IPS-18c (cell line): ENCODE measurements at regions not wholly inside any gene's neighbourhood (a gene's known extent, or its start where the extent isn't known, plus 50 kb on each side); places are given as distances from the start of the nearest gene placed in this dataset.

Source experiments
- H3K4me3 ChIP-seq: 2 replicates; pipeline ENCODE4 v1.7.0; 2013; ENCODE audit warnings: low read depth, mild to moderate bottlenecking, low read length, moderate library complexity; ENCODE audit not compliant: insufficient read depth
- H3K9me3 ChIP-seq: one replicate; pipeline ENCODE4 v1.6.1; 2013; ENCODE audit warnings: mild to moderate bottlenecking, low read length, moderate library complexity; ENCODE audit not compliant: control insufficient read depth, insufficient read depth

DNA sequence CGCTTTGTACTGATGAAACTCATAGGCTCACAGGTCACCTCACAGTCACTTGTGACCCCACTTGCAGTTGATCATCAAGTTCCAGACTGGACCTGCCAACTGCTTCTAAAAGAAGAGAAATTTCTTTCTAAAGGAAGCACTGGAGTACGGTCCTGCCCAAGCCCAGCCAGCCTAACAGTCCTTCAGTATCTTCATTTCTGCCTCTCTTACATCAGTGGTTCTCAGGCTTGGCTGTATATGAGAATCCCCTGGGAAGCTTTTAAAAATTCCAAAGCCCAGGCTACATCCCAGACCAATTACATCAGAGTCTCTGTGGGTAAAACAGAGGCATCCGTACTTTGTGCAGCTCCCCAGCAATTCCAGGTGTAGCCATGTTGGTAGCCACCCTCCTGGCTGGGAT, 282.1 kb downstream of the NFIB start:
- Histone ChIP-seq H3K4me3 (no peak overlapping the region), H3K9me3 (no peaks in the 10 kb centered on the region)

DNA sequence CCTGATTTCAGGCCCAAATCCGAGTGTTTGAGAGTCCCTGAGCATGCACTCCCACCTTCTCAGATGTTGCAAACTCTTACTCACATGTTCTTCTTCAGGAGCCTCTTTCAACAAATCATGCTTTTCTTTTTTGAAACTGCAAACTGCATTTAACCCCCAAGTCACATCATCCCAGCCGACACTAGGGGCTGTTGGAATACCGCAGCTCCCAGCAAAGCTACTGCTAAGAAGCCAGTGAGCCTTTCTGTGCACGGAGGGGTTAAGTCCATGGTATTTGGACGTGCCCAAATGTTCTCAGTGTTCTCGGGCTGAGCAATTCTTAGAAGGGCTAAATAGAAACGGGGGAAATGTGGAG, 282.9 kb downstream of the NFIB start:
- Histone ChIP-seq H3K9me3 (no peaks in the 10 kb centered on the region), H3K4me3 (no peak overlapping the region)

DNA sequence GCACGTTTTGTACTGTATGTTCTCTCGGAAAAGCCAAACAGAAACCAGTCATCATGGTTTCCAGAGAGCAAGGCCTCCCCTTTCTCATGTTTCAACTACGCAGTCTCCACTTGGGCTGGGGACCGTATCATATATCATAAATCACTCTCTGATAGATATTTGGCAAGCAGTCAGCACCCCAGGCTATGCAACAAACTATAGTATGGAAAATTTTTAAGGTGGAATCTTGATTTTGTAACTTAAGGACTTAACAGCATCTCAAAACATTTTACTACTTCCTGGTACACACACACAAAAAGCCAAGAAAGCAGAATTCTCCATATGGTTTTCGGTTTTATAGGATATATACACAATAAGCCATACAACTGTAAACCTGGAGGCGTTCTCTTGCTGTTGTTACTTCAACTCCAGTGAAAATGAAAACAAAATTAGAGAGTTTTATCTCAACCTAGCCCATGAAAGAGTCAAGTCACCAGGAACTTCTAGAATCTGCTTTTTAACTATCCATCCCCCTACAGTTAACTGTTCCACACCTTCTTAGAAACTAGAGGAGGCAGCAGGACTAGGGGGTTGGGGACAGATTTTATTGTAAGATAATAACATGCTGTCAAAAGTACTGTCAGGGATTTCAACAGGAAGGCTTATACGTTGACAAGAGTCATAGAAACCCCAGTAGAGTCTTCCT, 283.4 kb downstream of the NFIB start:
- no peak overlapping the region for H3K4me3 ChIP-seq
- H3K9me3 ChIP-seq, result no peaks in the 10 kb centered on the region

DNA sequence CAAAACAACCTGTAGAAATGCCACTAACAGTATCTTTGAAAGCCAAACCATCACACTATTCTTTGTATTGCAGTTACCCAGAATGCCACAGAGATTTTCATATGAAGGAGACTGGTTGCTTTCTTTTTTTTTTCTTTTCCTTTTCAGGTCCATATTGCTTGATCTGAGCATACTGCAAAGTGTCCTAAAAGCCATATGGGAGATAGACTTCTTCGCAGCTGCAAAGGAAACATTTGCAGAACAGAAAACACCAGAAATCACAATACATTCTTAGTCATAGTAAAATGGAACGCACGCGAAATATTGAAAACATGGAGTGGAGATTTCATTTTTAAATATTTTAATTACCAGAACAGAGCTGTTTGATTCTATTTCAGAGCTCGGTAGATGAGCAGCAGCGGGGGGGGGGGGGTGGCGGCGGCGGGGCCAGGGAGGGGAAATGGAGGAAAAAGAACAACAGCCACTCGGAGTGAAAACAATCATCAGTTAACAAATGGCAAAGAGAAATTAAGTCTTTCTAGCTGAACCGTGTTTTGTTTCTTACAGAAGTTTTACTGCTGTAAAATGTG, 284.1 kb downstream of the NFIB start:
- H3K9me3 ChIP-seq, result no peaks in the 10 kb centered on the region
- H3K4me3 ChIP-seq, result no peak overlapping the region

DNA sequence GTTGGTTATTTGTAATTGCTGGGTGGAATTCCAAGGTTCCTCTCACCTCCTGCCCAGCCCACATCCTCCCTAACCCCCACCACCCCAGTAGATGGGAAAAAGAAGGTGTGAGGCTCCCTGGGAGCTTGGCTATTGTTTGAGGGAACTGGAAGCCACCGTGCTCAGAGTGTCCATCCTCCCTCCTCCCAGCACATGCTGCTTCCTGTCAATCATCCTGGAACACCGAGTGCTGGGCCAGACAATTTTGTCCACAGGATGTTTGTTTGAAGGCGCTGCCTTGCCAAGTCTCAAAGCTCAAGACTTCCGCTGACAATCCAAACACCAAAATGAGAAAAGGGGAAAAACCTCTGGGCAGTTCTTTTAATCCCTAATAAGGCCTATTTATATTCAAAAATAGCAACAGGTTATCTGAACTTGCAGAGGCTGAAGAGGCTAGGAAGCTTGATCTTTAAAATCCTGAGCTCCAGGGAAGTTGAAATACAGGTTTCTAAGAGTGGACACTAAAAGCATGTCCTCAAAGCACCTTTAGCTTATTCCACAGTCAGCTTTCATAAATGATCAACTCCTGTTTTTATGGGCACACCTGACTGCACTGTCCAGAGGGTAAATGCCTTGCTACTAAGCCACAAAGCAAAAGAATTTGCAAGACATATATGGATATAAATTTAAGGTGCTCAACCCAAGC, 286.7 kb downstream of the NFIB start:
- Histone ChIP-seq H3K4me3 (no peak overlapping the region), H3K9me3 (no peaks in the 10 kb centered on the region)

DNA sequence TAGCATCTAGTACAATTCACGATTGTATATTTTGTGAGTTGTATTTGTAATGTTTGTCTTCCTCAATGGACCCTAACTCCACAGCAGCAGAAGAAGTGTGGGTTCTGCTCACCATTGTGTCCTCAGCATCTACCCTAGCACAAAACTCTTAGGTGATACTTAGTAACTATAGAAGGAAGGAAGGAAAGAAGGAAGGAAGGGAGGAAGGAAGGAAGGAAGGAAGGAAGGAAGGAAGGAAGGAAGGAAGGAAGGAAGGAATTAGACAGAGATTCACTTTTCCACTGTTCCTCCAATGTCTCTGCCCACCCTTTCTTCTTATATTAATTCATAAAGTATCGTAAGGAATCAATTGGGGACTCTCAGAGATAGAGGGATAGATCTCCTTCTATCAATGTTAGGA, 288.2 kb downstream of the NFIB start:
- Histone ChIP-seq H3K9me3 (no peaks in the 10 kb centered on the region), H3K4me3 (no peak overlapping the region)

GRCh38 chr9:14023285-14023684, 290.7 kb downstream of the NFIB start:
- Histone ChIP-seq H3K4me3 (no peak overlapping the region), H3K9me3 (no peaks in the 10 kb centered on the region)

- Histone ChIP-seq H3K9me3 (no peaks in the 10 kb centered on the region), H3K4me3 (no peak overlapping the region)
Observed at GRCh38 chr9:14021871-14022525, 291.9 kb downstream of the NFIB start.

DNA sequence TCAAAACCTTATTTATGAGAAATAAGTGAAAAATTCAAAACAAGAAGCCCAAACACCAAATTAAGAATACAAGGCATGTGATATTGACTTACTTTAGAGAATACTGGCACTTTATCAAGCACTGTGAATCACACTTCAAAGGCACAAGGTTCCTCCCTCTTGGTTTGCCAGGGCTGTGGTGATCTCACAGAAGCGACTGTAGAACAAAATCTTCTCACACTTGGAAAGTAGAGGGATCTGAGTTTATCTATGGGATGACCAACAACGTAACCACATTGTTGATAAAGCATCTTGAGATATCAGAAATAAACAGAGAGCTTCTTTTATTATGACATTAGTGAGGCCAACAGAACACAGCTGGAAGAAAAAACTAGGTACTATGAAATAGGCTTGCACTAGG, 295.9 kb downstream of the NFIB start:
- no peaks in the 10 kb centered on the region for H3K9me3 ChIP-seq
- no peak overlapping the region for H3K4me3 ChIP-seq

- no peak overlapping the region for H3K4me3 ChIP-seq
- no peaks in the 10 kb centered on the region for H3K9me3 ChIP-seq
Observed at GRCh38 chr9:14014744-14015143, 299.2 kb downstream of the NFIB start.

- no peaks in the 10 kb centered on the region for H3K9me3 ChIP-seq
- no peak overlapping the region for H3K4me3 ChIP-seq
Observed at GRCh38 chr9:14014218-14014617, 299.7 kb downstream of the NFIB start.

DNA sequence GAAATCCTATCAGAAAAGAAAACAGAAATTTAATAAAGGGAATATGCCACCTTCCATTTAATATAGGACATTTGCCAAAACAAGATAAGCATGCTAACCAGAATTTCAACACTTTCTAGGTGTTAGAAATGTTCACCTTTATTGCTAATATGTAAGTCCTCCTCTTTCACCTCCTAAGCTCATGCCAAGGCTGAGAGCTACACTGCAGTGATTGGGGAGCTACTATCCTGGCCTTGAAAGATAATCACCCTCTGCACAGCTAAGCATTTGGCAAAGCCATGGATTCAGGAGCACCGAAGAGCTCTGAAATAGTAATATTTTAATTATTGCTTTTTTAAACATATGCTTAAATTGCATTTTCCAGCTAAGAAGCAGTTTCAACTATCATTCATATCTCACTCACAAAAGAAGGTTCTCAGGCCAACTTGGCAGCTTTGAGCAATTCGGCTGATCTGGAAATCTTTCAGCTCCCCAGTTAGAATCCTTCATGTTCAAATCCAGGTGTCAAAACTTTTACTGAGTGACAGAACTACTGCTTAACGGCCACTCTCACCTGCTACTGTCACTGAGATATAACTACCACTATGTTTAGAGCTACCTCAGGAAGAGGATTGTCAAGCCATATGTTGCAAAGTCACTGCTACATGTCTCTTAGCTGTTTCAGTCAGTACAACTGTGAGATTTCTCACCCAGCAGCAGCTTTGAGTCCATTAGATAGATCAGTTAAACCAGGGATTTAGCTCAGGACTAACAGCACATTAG, 302.0 kb downstream of the NFIB start:
- Histone ChIP-seq H3K4me3 (no peak overlapping the region), H3K9me3 (no peaks in the 10 kb centered on the region)

GRCh38 chr9:14007190-14007769, 306.7 kb downstream of the NFIB start:
- H3K9me3 ChIP-seq, result no peaks in the 10 kb centered on the region
- no peak overlapping the region for H3K4me3 ChIP-seq

DNA sequence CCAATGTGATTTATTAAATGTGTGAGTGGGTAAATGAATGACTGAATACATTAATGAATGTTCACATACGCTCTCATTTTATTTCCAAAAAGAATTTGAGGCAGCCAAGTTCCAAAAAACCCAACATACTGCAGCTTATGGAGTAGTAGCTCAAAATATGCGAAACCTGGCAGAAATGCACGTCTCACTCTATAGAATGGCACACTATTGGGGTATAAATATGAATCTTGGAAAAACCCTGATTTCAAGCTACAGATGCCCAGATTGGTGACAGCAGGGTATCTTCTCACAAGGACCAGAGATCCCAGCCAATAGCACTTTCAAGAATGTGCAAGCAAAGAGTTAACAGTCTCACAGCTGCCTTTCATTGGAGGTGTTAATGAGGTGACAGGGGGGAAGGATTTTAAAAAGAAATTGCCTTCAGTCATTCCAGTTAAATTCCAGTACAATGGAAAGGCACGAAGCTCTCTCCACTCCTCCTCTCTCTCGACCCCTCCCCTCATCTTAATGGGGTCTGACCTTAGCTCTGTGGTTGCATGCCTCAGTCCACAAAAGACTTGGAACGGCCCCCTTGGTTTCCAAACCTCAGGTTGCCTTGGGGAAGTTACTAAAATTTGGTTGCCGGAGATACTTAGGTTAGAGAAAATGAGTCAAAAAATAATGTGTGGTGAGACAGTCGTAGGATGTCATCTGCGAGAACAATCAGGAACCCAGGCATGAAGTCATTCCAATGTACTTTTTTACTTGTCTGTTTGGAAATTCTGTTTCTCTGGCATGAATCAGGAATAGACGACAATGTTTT, 307.4 kb downstream of the NFIB start:
- Histone ChIP-seq H3K9me3 (no peaks in the 10 kb centered on the region), H3K4me3 (no peak overlapping the region)

DNA sequence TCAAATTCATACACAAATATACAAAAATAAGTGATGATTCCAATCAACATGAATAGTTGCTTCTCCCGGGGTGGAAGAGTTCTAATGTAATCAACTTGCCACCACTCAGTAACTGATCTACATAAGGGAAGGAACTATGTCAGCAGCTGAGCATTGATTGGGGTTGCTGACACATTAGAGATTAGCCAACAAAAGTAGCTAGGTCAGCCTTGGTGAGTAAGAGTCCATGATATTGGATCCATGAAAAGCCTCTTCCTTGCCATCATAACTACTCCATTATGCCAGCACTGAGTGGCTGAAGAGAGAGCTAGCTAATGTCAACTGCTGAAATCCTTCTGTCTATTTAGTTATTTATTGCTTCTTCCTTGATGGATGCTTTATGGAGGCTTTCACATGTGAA, 309.8 kb downstream of the NFIB start:
- no peak overlapping the region for H3K4me3 ChIP-seq
- H3K9me3 ChIP-seq, result no peaks in the 10 kb centered on the region

- Histone ChIP-seq H3K4me3 (no peak overlapping the region), H3K9me3 (no peaks in the 10 kb centered on the region)
Observed at GRCh38 chr9:13994240-13994639, 319.7 kb downstream of the NFIB start.
